Activated CD4-positive, alpha-beta T cell treated with anti-CD3 and anti-CD28 coated beads for 36 hours (primary cell): ENCODE measurements at regions not wholly inside any gene's neighbourhood (a gene's known extent, or its start where the extent isn't known, plus 50 kb on each side); places are given as distances from the start of the nearest gene placed in this dataset.
"Not testable (repeated sequence)": the region's sequence is repeated elsewhere in the genome, so short reads cannot be mapped to it uniquely, and the experiment has no call there.

ENCODE experiments used
- ATAC-seq: fragments of 200-7000 bp; cut with Tn5 transposase; one replicate; pipeline ENCODE4 v1.10.0; 2021; ENCODE audit warnings: mild to moderate bottlenecking, moderate library complexity
- CTCF ChIA-PET: fragments of 350-600 bp; sonication (Branson Sonifier 250); formaldehyde crosslinking; loops from one replicate; lab custom pipeline; 2021; ENCODE audit warnings: antibody characterized with exemption; lab: Charles Lee
- POLR2A ChIA-PET: fragments of 350-600 bp; sonication (Branson Sonifier 250); formaldehyde crosslinking; loops from one replicate; lab custom pipeline; 2021; ENCODE audit warnings: antibody characterized with exemption, inconsistent platforms; lab: Charles Lee
- DNase-seq: peaks from one replicate; pipeline ENCODE4 v3.0.0-alpha.2; 2020
- H3K27ac Mint-ChIP-seq: one replicate; pipeline ENCODE4 v1.8.0; 2021; ENCODE audit warnings: mixed read lengths
- H3K27me3 Mint-ChIP-seq: one replicate; pipeline ENCODE4 v1.8.0; 2021; ENCODE audit warnings: mixed read lengths
- H3K36me3 Mint-ChIP-seq: one replicate; pipeline ENCODE4 v1.8.0; 2021; ENCODE audit warnings: low read depth, mixed read lengths
- H3K4me1 Mint-ChIP-seq: one replicate; pipeline ENCODE4 v1.8.0; 2021; ENCODE audit warnings: mixed read lengths
- H3K4me3 Mint-ChIP-seq: one replicate; pipeline ENCODE4 v1.8.0; 2021; ENCODE audit warnings: mild to moderate bottlenecking, moderate library complexity, mixed read lengths
- H3K9me3 Mint-ChIP-seq: one replicate; pipeline ENCODE4 v1.8.0; 2021; ENCODE audit warnings: low read depth, mixed read lengths
- intact Hi-C, 2 experiments: fragments of 100-400 bp; cut with DNase I in 1 of 2; cut with micrococcal nuclease in 1 of 2; formaldehyde crosslinking; loops; one replicate each; pipeline versions ENCODE4 v1.14.2 to v1.15.1; 2022 to 2024; cut with DNase I, micrococcal nuclease

DNA sequence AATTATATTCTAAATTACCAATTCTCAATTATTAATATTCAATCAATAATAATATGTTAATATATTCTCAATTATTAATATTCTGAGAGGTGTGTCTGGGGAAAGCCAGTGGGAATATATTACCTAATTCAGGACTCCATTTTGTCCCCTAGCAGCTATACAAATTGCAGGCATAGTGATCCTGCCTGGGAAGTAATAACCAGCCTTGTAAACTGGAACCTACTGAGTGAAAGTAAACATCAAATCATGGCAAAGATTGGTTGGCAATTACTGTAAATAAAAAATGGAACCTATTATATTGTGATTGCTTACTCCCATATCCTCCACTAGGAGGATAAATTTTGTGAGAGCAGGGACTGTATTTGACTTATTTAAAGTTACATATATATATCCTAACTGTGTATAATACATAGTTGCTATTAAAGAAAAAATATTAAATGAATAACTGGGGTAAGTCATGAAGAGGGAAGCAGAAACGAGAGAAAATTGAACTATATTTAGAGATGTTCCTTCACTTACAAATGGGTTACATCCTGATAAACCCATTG, 150.5 kb upstream of the ELL2 start:
- DNase-seq (no peak), ATAC-seq (no peak)
- Mint-ChIP-seq H3K9me3 (no peaks in the 10 kb centered on the region), H3K4me3 (no peak overlapping the region), H3K27ac (no peak overlapping the region), H3K4me1 (peaks cover 35% of the 10 kb centered on the region), H3K27me3 (peaks cover 3% of the 10 kb centered on the region), H3K36me3 (no peaks in the 10 kb centered on the region)
- intact Hi-C loops, result loop anchor here (2.0 to 10.0 kb wide), 4 partner anchors 170 to 423 kb away; no protein-coding TSS in a partner anchor
- ChIA-PET POLR2A (no interaction called here), CTCF (interaction anchor here (0.8 kb wide), 1 partner anchor 26 kb away, joined by 3 read pairs; no protein-coding TSS in a partner anchor)

DNA sequence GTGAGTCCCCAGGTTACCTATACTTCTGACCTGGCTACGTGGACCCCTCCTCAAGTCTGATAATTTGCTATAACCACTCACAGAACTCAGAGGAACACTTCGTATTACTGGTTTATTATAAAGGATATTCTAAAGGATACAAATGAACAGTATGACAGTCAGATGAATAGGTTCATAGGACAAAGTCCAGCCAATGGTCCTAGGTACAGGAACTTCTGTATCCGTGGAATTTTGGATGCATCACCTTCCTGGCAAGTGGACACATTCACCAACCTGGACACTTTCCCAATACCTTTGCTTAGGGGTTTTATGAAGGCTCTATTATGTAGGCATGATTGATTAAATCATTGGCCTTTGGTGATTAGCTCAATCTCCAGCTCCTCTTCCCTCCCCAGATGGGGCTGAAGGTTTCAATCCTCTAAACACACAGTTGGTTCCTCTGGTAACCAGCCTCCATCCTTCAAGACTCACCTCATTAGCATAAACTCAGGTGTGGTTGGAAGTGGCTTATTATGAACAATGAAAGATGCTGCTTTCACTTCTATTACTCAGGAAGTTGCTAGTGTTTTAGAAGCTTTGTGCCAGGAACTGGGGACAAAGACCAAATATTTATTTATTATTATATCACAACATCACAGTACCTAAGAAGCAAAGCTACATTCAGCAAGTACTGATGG, 149.6 kb upstream of the ELL2 start:
- DNase-seq (no peak), ATAC-seq (peak; percentile 15)
- Mint-ChIP-seq H3K9me3 (no peaks in the 10 kb centered on the region), H3K4me3 (no peak overlapping the region), H3K27ac (no peak overlapping the region), H3K4me1 (peaks cover 35% of the 10 kb centered on the region), H3K27me3 (peaks cover 3% of the 10 kb centered on the region), H3K36me3 (no peaks in the 10 kb centered on the region)
- POLR2A ChIA-PET, result interaction anchor here (0.5 kb wide), 1 partner anchor 20 kb away, joined by 3 read pairs; no protein-coding TSS in a partner anchor
- intact Hi-C loops, result loop anchor here (5.0 to 10.0 kb wide), 2 partner anchors 171 to 424 kb away; no protein-coding TSS in a partner anchor
- CTCF ChIA-PET, result interaction anchor here (0.8 to 0.9 kb wide), 2 partner anchors 27 to 235 kb away, joined by 3 read pairs; no protein-coding TSS in a partner anchor

DNA sequence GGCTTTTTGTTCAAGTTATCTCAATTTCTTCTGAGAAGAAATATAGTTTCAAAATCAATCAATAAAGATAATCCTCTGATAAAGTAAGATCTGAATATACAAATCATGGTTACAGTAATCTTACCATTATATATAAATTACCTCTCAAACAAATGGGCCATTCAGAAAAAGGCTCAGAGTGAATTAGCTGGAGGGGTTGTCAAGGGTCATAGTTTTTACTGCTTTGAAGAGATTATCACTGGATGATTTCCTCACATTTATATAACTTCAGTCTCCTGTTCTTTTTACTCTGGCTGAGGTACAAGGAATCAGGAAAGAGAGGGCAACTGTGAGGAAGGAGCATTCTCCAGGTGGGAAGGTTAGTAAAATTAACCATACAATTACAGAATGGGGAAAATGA, 148.6 kb upstream of the ELL2 start:
- Mint-ChIP-seq H3K4me1 (peaks cover 30% of the 10 kb centered on the region), H3K36me3 (no peaks in the 10 kb centered on the region), H3K4me3 (no peak overlapping the region), H3K9me3 (no peaks in the 10 kb centered on the region), H3K27ac (no peak overlapping the region), H3K27me3 (peaks cover 4% of the 10 kb centered on the region)
- ATAC-seq (no peak), DNase-seq (no peak)
- CTCF ChIA-PET, result no interaction called here
- intact Hi-C loops, result loop anchor here (5.0 to 10.0 kb wide), 2 partner anchors 172 to 425 kb away; no protein-coding TSS in a partner anchor
- POLR2A ChIA-PET, result no interaction called here

GRCh38 chr5:96108629-96109028, 147.0 kb upstream of the ELL2 start:
- H3K4me1 Mint-ChIP-seq, result peaks cover 13% of the 10 kb centered on the region
- H3K36me3 Mint-ChIP-seq, CTCF ChIA-PET, intact Hi-C loops, H3K27ac Mint-ChIP-seq, H3K27me3 Mint-ChIP-seq, POLR2A ChIA-PET, DNase-seq, H3K4me3 Mint-ChIP-seq, ATAC-seq, H3K9me3 Mint-ChIP-seq: not testable (repeated sequence)

DNA sequence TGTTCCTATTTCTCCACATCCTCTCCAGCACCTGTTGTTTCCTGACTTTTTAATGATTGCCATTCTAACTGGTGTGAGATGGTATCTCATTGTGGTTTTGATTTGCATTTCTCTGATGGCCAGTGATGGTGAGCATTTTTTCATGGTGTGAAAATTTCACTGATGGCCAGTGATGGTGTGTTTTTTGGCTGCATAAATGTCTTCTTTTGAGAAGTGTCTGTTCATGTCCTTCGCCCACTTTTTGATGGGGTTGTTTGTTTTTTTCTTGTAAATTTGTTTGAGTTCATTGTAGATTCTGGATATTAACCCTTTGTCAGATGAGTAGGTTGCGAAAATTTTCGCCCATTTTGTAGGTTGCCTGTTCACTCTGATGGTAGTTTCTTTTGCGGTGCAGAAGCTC, 142.2 kb upstream of the ELL2 start:
- CTCF ChIA-PET, intact Hi-C loops: not testable (repeated sequence)

DNA sequence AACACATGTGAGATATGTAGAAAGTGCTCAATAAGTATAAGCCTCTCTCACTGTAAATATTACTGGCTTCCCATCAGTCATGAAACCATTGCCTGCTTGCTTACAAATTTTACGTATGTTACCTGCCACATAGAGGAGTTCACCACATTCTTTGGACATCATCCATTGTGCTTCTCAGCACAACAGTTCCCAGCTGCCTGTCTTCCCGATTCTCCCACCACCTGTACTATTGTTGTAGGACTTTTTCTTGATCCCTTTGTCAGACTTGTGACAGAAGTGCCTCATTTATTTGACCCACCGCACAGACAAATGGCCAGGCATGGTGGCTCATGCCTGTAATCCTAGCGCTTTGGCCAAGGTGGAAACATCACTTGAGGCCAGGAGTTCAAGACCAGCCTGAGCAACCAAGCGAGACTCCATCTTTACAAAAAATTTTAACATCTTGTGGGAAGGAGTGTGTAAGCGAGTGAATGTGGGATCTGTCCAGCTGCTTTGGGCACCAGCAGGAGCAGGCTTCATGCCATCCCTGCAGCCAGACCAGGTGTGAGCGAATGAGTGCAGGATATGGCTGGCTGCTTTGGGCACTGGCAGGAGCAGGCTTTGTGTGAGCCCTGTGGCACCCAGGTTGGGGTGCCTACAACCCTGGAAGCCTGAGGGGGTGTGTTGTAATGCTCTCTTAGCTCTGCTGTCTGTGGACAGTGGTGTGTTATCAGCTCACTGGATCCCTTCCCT, 139.9 kb upstream of the ELL2 start:
- Mint-ChIP-seq H3K9me3 (no peaks in the 10 kb centered on the region), H3K27ac (no peak overlapping the region), H3K4me3 (no peak overlapping the region), H3K4me1 (no peaks in the 10 kb centered on the region), H3K36me3 (no peaks in the 10 kb centered on the region), H3K27me3 (peaks cover 2% of the 10 kb centered on the region)
- no peak for DNase-seq
- no peak for ATAC-seq
- intact Hi-C loops, result no loop called here
- CTCF ChIA-PET, result interaction anchor here (0.6 to 0.7 kb wide), 2 partner anchors 15 to 316 kb away, joined by 3 read pairs; no protein-coding TSS in a partner anchor
- POLR2A ChIA-PET, result no interaction called here

More for the DNA sequence above, 142.2 kb upstream of the ELL2 start:
- H3K27ac Mint-ChIP-seq, DNase-seq, POLR2A ChIA-PET, H3K4me1 Mint-ChIP-seq, H3K4me3 Mint-ChIP-seq, ATAC-seq, H3K36me3 Mint-ChIP-seq, H3K9me3 Mint-ChIP-seq, H3K27me3 Mint-ChIP-seq: not testable (repeated sequence)

GRCh38 chr5:96097488-96097887, 135.8 kb upstream of the ELL2 start:
- CTCF ChIA-PET, ATAC-seq, H3K36me3 Mint-ChIP-seq, H3K4me3 Mint-ChIP-seq, H3K4me1 Mint-ChIP-seq, intact Hi-C loops, H3K27me3 Mint-ChIP-seq, POLR2A ChIA-PET, H3K9me3 Mint-ChIP-seq, H3K27ac Mint-ChIP-seq, DNase-seq: not testable (repeated sequence)

- POLR2A ChIA-PET, result no interaction called here
- Mint-ChIP-seq H3K36me3 (no peaks in the 10 kb centered on the region), H3K9me3 (no peaks in the 10 kb centered on the region), H3K4me3 (no peak overlapping the region), H3K4me1 (peaks cover 4% of the 10 kb centered on the region), H3K27ac (no peak overlapping the region), H3K27me3 (no peaks in the 10 kb centered on the region)
- DNase-seq (no peak), ATAC-seq (no peak)
- intact Hi-C loops, result no loop called here
- CTCF ChIA-PET, result interaction anchor here (0.6 kb wide), 1 partner anchor 138 kb away, joined by 3 read pairs; no protein-coding TSS in a partner anchor
Observed at GRCh38 chr5:96096724-96097123, 135.1 kb upstream of the ELL2 start.

- Mint-ChIP-seq H3K9me3 (no peaks in the 10 kb centered on the region), H3K36me3 (no peaks in the 10 kb centered on the region), H3K4me1 (peaks cover 5% of the 10 kb centered on the region), H3K27me3 (no peaks in the 10 kb centered on the region), H3K27ac (no peak overlapping the region), H3K4me3 (no peak overlapping the region)
- DNase-seq (no peak), ATAC-seq (no peak)
- intact Hi-C loops, result no loop called here
- ChIA-PET CTCF (no interaction called here), POLR2A (no interaction called here)
Observed at GRCh38 chr5:96094904-96095303, 133.3 kb upstream of the ELL2 start.

- Mint-ChIP-seq H3K36me3 (no peaks in the 10 kb centered on the region), H3K4me3 (no peak overlapping the region), H3K27ac (no peak overlapping the region), H3K4me1 (peaks cover 5% of the 10 kb centered on the region), H3K27me3 (no peaks in the 10 kb centered on the region), H3K9me3 (no peaks in the 10 kb centered on the region)
- ChIA-PET POLR2A (interaction anchor here (0.7 kb wide), 1 partner anchor 97 kb away, joined by 3 read pairs; no protein-coding TSS in a partner anchor), CTCF (no interaction called here)
- ATAC-seq (no peak), DNase-seq (no peak)
- intact Hi-C loops, result no loop called here
Observed at GRCh38 chr5:96093890-96094381, 132.3 kb upstream of the ELL2 start.

- no peak for ATAC-seq
- Mint-ChIP-seq H3K4me1 (peaks cover 5% of the 10 kb centered on the region), H3K9me3 (no peaks in the 10 kb centered on the region), H3K36me3 (no peaks in the 10 kb centered on the region), H3K4me3 (no peak overlapping the region), H3K27ac (no peak overlapping the region), H3K27me3 (no peaks in the 10 kb centered on the region)
- intact Hi-C loops, result no loop called here
- ChIA-PET CTCF (no interaction called here), POLR2A (interaction anchor here (0.7 kb wide), 1 partner anchor 97 kb away, joined by 3 read pairs; no protein-coding TSS in a partner anchor)
- no peak for DNase-seq
Observed at GRCh38 chr5:96093340-96093739, 131.7 kb upstream of the ELL2 start.
